Tibial artery (tissue), 4 donors: ENCODE measurements at regions not wholly inside any gene's neighbourhood (a gene's known extent, or its start where the extent isn't known, plus 50 kb on each side); places are given as distances from the start of the nearest gene placed in this dataset.

Experiments
- DNase-seq, 2 donors: peaks; one replicate each; pipeline ENCODE4 v3.0.0-alpha.2; 2019
- H3K27ac ChIP-seq, 2 donors: fragments of 200-600 bp; sonication (generic) in 1 of 2; 1 replicate in 1 of 2; 2 replicates in 1 of 2; pipeline ENCODE4 v1.5.1; 2018 to 2019; ENCODE audit warnings: mild to moderate bottlenecking in 1 of 2
- H3K27me3 ChIP-seq, 2 donors: fragments of 200-600 bp; sonication (generic) in 1 of 2; one replicate each; pipeline versions ENCODE4 v1.5.1 to v1.6.0; 2016 to 2019
- H3K36me3 ChIP-seq, 3 donors: fragments of 200-600 bp; sonication (generic) in 2 of 3; one replicate each; pipeline ENCODE4 v1.5.1; 2016 to 2019; ENCODE audit warnings: mild to moderate bottlenecking in 2 of 3
- H3K4me1 ChIP-seq, 4 donors: fragments of 200-600 bp; sonication (generic) in 2 of 4; 1 replicate in 3 of 4; 2 replicates in 1 of 4; pipeline ENCODE4 v1.5.1; 2016 to 2019
- H3K4me3 ChIP-seq, 2 donors: fragments of 200-600 bp; sonication (generic) in 1 of 2; 1 replicate in 1 of 2; 2 replicates in 1 of 2; pipeline ENCODE4 v1.5.1; 2018 to 2019; ENCODE audit warnings: mild to moderate bottlenecking in 2 of 2
- H3K9me3 ChIP-seq, 3 donors: fragments of 200-600 bp; sonication (generic) in 1 of 3; one replicate each; pipeline ENCODE4 v1.5.1; 2016 to 2019
- CTCF ChIP-seq, 2 experiments: fragments of 200-600 bp in 1 of 2; fragments of 450-650 bp in 1 of 2; IDR thresholded peaks; one replicate each; pipeline ENCODE4 v1.5.1; 2017 to 2019; ENCODE audit warnings: antibody characterized with exemption in 2 of 2, mild to moderate bottlenecking in 1 of 2, moderate library complexity in 1 of 2
- intact Hi-C: fragments of 100-400 bp; cut with DNase I; formaldehyde crosslinking; loops from one replicate; pipeline ENCODE4 v1.15.0; 2023; ENCODE audit warnings: low total_unique reads

GRCh38 chr7:42666994-42667393, 244.9 kb downstream of the C7orf25 start:
- no peak for DNase-seq
- no peaks in the 10 kb centered on the region for H3K36me3 ChIP-seq
- no peaks in the 10 kb centered on the region for H3K27me3 ChIP-seq
- H3K9me3 ChIP-seq: peaks cover 0 to 9% (median 0%) of the 10 kb centered on the region in 3 donors
- no peak overlapping the region for H3K27ac ChIP-seq
- no peaks in the 10 kb centered on the region for H3K4me1 ChIP-seq
- H3K4me3 ChIP-seq: no peak overlapping the region
- TF ChIP-seq CTCF (IDR thresholded peaks at IDR 0.05): no peak
- intact Hi-C loops: loop anchor here (10.0 kb wide), 1 partner anchor 62 kb away; no protein-coding TSS in a partner anchor

- Histone ChIP-seq H3K27me3 (no peaks in the 10 kb centered on the region), H3K4me1 (no peaks in the 10 kb centered on the region), H3K9me3 (peaks cover 0 to 9% (median 0%) of the 10 kb centered on the region in 3 donors), H3K4me3 (no peak overlapping the region), H3K36me3 (no peaks in the 10 kb centered on the region), H3K27ac (no peak overlapping the region)
- intact Hi-C loops: loop anchor here (10.0 kb wide), 1 partner anchor 58 kb away; no protein-coding TSS in a partner anchor
- no peak for DNase-seq
- TF ChIP-seq CTCF (IDR thresholded peaks at IDR 0.05): no peak
Measured at GRCh38 chr7:42662862-42663261, 249.0 kb downstream of the C7orf25 start.

GRCh38 chr7:42661312-42661711, 250.6 kb downstream of the C7orf25 start:
- Histone ChIP-seq H3K27ac (no peak overlapping the region), H3K27me3 (no peaks in the 10 kb centered on the region), H3K36me3 (no peaks in the 10 kb centered on the region), H3K4me3 (no peak overlapping the region), H3K4me1 (no peaks in the 10 kb centered on the region), H3K9me3 (no peaks in the 10 kb centered on the region)
- intact Hi-C loops: loop anchor here (10.0 kb wide), 1 partner anchor 57 kb away; no protein-coding TSS in a partner anchor
- no peak for DNase-seq
- no peak for TF ChIP-seq CTCF (IDR thresholded peaks at IDR 0.05)

GRCh38 chr7:42650701-42651100, 261.2 kb downstream of the C7orf25 start:
- Histone ChIP-seq H3K4me3 (no peak overlapping the region), H3K36me3 (no peaks in the 10 kb centered on the region), H3K4me1 (no peaks in the 10 kb centered on the region), H3K27ac (no peak overlapping the region), H3K27me3 (no peaks in the 10 kb centered on the region), H3K9me3 (peaks cover 0 to 6% (median 0%) of the 10 kb centered on the region in 3 donors)
- intact Hi-C loops: no loop called here
- DNase-seq: no peak
- no peak for TF ChIP-seq CTCF (IDR thresholded peaks at IDR 0.05)

- no peak for DNase-seq
- Histone ChIP-seq H3K27me3 (no peaks in the 10 kb centered on the region), H3K4me3 (no peak overlapping the region), H3K9me3 (peaks cover 0 to under 1% (median 0%) of the 10 kb centered on the region in 3 donors), H3K4me1 (no peaks in the 10 kb centered on the region), H3K36me3 (no peaks in the 10 kb centered on the region), H3K27ac (no peak overlapping the region)
- TF ChIP-seq CTCF (IDR thresholded peaks at IDR 0.05): no peak
- intact Hi-C loops: no loop called here
Measured at GRCh38 chr7:42650171-42650570, 261.7 kb downstream of the C7orf25 start.

GRCh38 chr7:42645906-42646305, 266.0 kb downstream of the C7orf25 start:
- H3K27me3 ChIP-seq: no peaks in the 10 kb centered on the region
- H3K27ac ChIP-seq: no peak overlapping the region
- DNase-seq: no peak
- TF ChIP-seq CTCF (IDR thresholded peaks at IDR 0.05): no peak
- H3K36me3 ChIP-seq: no peaks in the 10 kb centered on the region
- no peaks in the 10 kb centered on the region for H3K9me3 ChIP-seq
- intact Hi-C loops: no loop called here
- H3K4me1 ChIP-seq: no peaks in the 10 kb centered on the region
- no peak overlapping the region for H3K4me3 ChIP-seq
